Esophagus (tissue), 2 donors: ENCODE measurements at regions not wholly inside any gene's neighbourhood (a gene's known extent, or its start where the extent isn't known, plus 50 kb on each side); places are given as distances from the start of the nearest gene placed in this dataset.

ENCODE experiments used
- H3K27ac ChIP-seq, 2 donors: one replicate each; pipeline ENCODE4 v1.5.1; 2013; ENCODE audit warnings: low read depth in 2 of 2, mild to moderate bottlenecking in 2 of 2, inconsistent platforms in 1 of 2, low read length in 1 of 2, moderate library complexity in 1 of 2
- H3K27me3 ChIP-seq, 2 donors: one replicate each; pipeline ENCODE4 v1.6.1; 2013; ENCODE audit warnings: low read length in 2 of 2, control low read depth in 1 of 2, mild to moderate bottlenecking in 1 of 2; ENCODE audit not compliant: insufficient read depth in 2 of 2, control insufficient read depth in 1 of 2
- H3K36me3 ChIP-seq, 2 donors: one replicate each; pipeline ENCODE4 v1.6.1; 2013; ENCODE audit warnings: low read length in 1 of 2; ENCODE audit not compliant: control insufficient read depth in 2 of 2, insufficient read depth in 2 of 2
- H3K4me1 ChIP-seq, 2 donors: one replicate each; pipeline ENCODE4 v1.6.1; 2013; ENCODE audit warnings: low read length in 1 of 2; ENCODE audit not compliant: control insufficient read depth in 2 of 2, insufficient read depth in 2 of 2
- H3K4me3 ChIP-seq, 2 donors: one replicate each; pipeline ENCODE4 v1.5.1; 2013; ENCODE audit warnings: low read length in 2 of 2, mild to moderate bottlenecking in 2 of 2, low read depth in 1 of 2, moderate library complexity in 1 of 2
- H3K9me3 ChIP-seq, 2 donors: one replicate each; pipeline ENCODE4 v1.6.1; 2013; ENCODE audit warnings: mild to moderate bottlenecking in 2 of 2, low read depth in 1 of 2, low read length in 1 of 2, moderate library complexity in 1 of 2; ENCODE audit not compliant: control insufficient read depth in 2 of 2, insufficient read depth in 1 of 2
- WGBS, 2 donors: extraction: QIAGEN DNeasy Blood & Tissue Kit; methylation state at CpG; one replicate each; pipeline ENCODE4 v1.1.7; 2013; 5-methylcytosine and 5-hydroxymethylcytosine counted together
- donor health status: healthy with polysubstance abuse.
- donor health status: Bipolar disorder and iron deficiency.

DNA sequence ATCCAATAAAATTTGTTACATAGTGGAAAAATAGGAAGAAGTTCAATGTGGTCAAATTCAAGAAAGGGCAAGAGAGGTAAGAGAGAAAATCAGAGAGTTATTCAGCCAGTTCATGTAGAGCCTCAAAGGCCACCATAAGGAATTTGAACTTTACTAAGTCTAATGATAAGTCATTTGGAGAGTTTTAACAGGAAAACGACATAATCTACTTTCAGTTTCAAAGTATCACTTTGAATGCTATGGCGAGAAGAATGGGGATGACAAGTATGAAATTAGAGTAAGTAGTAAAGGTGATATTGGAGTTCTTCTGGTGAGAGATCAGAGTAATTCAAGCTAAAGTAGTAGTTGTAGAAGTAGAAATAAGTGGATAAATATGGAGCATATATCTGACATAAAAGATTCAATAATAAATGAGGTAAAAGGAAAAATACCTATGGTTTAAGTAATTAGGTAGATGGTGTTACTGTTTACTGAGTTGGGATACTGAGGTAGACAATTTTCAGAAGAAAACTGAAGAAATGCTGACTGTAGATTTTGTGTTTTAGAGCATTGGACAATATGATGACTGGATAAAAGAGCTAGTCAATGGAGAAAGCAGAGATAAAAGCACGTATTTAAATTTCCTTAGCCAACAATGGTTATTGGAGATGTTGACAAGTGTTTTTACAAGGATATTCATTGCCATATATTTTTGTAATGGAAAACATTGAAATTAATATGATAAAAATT, 331.7 kb upstream of the ADGRL3 start:
- whole genome bisulfite sequencing, 2 donors, result 70 to 82% methylated on average over 3 of the region's 3 CpGs
- no peaks in the 10 kb centered on the region for H3K36me3 ChIP-seq

GRCh38 chr4:60879135-60879701, 320.9 kb upstream of the ADGRL3 start:
- Histone ChIP-seq H3K27ac (no peak overlapping the region), H3K36me3 (no peaks in the 10 kb centered on the region), H3K4me1 (no peaks in the 10 kb centered on the region), H3K9me3 (no peaks in the 10 kb centered on the region), H3K27me3 (no peaks in the 10 kb centered on the region), H3K4me3 (no peak overlapping the region)
- 63 to 76% methylated on average over 1 of the region's 1 CpG for WGBS, 2 donors

More for the DNA sequence above, 331.7 kb upstream of the ADGRL3 start:
- Histone ChIP-seq H3K4me1 (no peaks in the 10 kb centered on the region), H3K9me3 (no peaks in the 10 kb centered on the region), H3K27ac (no peak overlapping the region), H3K27me3 (no peaks in the 10 kb centered on the region), H3K4me3 (no peak overlapping the region)

GRCh38 chr4:60884587-60884986, 315.5 kb upstream of the ADGRL3 start:
- Histone ChIP-seq H3K4me3 (no peak overlapping the region), H3K4me1 (no peaks in the 10 kb centered on the region), H3K27me3 (no peaks in the 10 kb centered on the region), H3K36me3 (no peaks in the 10 kb centered on the region), H3K27ac (no peak overlapping the region), H3K9me3 (no peaks in the 10 kb centered on the region)
- 44 to 45% methylated on average over 7 of the region's 7 CpGs for WGBS, 2 donors

DNA sequence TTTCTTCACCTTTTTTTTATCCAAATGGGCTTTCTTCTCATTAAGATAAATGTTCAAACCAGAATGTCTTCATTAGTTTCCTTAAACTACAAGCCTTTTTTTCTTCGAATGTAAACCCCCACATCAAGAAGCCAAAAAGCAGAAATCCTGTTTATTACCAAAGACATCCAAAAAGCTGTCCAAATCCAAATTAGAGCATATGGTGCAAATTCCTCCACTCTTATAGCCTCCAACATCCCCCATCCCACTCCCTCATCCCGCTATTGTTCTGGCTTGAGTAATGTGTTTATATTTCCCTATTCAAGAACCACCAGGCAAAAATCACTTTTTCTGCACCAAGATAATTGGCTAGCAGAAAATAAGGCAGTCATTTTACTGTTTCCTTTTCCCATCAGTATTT, 315.1 kb upstream of the ADGRL3 start:
- Histone ChIP-seq H3K36me3 (no peaks in the 10 kb centered on the region), H3K4me3 (no peak overlapping the region), H3K27ac (no peak overlapping the region), H3K4me1 (no peaks in the 10 kb centered on the region), H3K9me3 (no peaks in the 10 kb centered on the region), H3K27me3 (no peaks in the 10 kb centered on the region)
- 64 to 67% methylated on average over 2 of the region's 2 CpGs for WGBS, 2 donors

DNA sequence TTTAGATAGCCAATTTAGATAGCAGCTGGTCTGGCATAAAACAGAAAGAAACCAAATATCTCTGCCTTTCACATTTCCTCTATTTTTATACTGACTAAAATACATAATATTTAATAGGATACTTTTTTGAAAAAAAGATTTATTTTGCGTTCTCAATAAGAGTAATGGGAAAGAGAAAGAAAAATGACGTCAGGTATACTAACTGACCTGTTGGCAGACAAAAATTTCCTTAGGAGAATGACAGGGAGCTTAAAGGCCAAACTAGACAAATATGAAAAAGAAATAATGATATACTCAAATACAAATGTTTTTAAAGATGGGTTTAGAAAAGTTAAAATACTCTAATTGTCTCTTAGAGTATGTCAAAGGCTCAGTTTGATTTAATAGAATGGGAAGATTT, 309.4 kb upstream of the ADGRL3 start:
- Histone ChIP-seq H3K4me1 (no peaks in the 10 kb centered on the region), H3K27ac (no peak overlapping the region), H3K36me3 (no peaks in the 10 kb centered on the region), H3K27me3 (no peaks in the 10 kb centered on the region), H3K9me3 (no peaks in the 10 kb centered on the region), H3K4me3 (no peak overlapping the region)
- 85% methylated on average over 2 of the region's 2 CpGs for WGBS, 2 donors

DNA sequence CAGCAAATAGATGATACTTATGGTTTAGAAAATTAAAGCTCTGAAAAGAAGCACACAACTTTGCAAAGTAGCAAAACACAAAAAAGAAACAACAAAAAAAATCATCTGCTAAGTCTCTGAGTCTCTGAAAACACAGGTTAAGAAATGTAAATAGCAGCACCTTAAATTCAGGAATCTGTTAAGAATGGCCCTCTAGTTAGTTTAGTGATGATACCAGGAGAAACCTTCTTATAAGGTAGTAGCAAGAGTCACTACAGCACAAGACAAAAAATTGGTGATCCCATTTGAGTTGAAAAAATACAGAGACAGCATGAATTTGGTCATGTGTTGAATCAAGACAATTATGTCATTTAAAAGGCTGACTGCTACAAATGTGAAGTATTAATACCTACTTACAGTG, 308.2 kb upstream of the ADGRL3 start:
- H3K9me3 ChIP-seq, result no peaks in the 10 kb centered on the region
- no peak overlapping the region for H3K27ac ChIP-seq
- H3K4me1 ChIP-seq, result no peaks in the 10 kb centered on the region
- no peak overlapping the region for H3K4me3 ChIP-seq
- no peaks in the 10 kb centered on the region for H3K27me3 ChIP-seq
- no peaks in the 10 kb centered on the region for H3K36me3 ChIP-seq

DNA sequence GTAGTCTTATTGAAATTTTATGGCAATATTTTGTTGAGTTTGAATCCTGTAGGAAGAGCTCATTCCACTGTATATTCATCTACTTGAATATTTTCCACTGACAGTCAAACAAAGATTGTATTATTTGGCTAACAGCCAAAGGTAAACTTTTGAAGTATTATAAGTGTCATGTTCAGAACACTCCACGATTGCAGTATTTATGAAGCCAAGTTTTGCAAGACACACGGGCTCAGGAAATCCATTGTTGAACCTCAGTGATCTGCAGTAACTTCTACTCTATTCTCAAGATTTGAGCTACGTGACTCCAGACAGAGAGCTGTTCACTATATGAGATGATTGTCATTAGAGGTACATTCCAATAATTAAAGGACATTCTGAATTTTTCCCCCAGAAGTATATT, 302.7 kb upstream of the ADGRL3 start:
- no peaks in the 10 kb centered on the region for H3K9me3 ChIP-seq
- no peaks in the 10 kb centered on the region for H3K27me3 ChIP-seq
- H3K27ac ChIP-seq, result no peak overlapping the region
- no peak overlapping the region for H3K4me3 ChIP-seq
- no peaks in the 10 kb centered on the region for H3K36me3 ChIP-seq
- no peaks in the 10 kb centered on the region for H3K4me1 ChIP-seq
- WGBS, 2 donors, result 15 to 35% methylated on average over 3 of the region's 3 CpGs

DNA sequence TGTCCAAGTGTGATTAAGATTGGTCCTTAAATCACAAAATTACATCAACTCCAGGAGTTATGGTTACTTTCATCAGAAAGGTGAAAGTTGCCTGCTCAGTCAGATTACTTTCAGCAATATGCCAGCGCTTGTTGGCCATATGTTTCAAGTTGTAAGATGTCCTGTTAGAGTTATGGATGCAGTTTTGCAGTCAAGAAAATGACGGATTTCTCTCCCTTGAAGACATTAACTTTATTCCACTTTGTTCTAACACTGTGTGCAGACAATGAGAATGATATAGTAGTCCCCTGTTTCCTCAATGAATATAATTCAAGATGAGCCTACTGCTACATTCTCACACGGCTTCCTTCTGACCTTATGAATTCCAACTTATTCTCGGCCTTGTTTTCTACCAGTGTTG, 295.0 kb upstream of the ADGRL3 start:
- Histone ChIP-seq H3K4me1 (no peaks in the 10 kb centered on the region), H3K4me3 (no peak overlapping the region), H3K9me3 (no peaks in the 10 kb centered on the region), H3K27ac (no peak overlapping the region), H3K36me3 (no peaks in the 10 kb centered on the region), H3K27me3 (no peaks in the 10 kb centered on the region)
- 90 to 93% methylated on average over 4 of the region's 4 CpGs for WGBS, 2 donors

GRCh38 chr4:60911127-60911526, 289.0 kb upstream of the ADGRL3 start:
- Histone ChIP-seq H3K4me3 (no peak overlapping the region), H3K27me3 (no peaks in the 10 kb centered on the region), H3K36me3 (no peaks in the 10 kb centered on the region), H3K9me3 (no peaks in the 10 kb centered on the region), H3K4me1 (no peaks in the 10 kb centered on the region), H3K27ac (no peak overlapping the region)

GRCh38 chr4:60913002-60913401, 287.1 kb upstream of the ADGRL3 start:
- Histone ChIP-seq H3K9me3 (no peaks in the 10 kb centered on the region), H3K36me3 (no peaks in the 10 kb centered on the region), H3K4me3 (no peak overlapping the region), H3K27me3 (no peaks in the 10 kb centered on the region), H3K27ac (no peak overlapping the region), H3K4me1 (no peaks in the 10 kb centered on the region)
- 40 to 62% methylated on average over 3 of the region's 3 CpGs for WGBS, 2 donors
